ENCODE measurements at regions not wholly inside any gene's neighbourhood (a gene's known extent, or its start where the extent isn't known, plus 50 kb on each side); places are given as distances from the start of the nearest gene placed in this dataset.
"Not testable (repeated sequence)": the region's sequence is repeated elsewhere in the genome, so short reads cannot be mapped to it uniquely, and the experiment has no call there.

DNA sequence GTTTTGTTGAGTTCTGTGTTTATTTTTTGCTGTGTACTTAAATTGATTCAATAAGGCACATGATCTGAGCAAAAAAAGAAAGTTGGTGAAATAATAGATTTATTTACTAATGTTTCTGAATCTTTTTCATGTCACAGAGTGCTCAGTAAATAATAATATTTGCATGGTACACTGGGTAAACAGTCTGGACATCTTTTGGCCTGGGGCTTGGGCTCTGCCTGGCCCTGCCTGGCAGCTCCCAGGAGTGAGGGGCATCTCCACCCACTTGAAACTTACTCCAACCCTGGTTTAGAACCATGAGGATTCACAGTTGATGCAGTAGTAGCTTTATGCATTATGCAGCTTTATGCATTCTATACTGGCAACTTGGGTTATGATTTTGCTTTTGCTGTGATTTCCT lies 124.2 kb upstream of the SLC4A4 start:
- DNase-seq: no peak

DNA sequence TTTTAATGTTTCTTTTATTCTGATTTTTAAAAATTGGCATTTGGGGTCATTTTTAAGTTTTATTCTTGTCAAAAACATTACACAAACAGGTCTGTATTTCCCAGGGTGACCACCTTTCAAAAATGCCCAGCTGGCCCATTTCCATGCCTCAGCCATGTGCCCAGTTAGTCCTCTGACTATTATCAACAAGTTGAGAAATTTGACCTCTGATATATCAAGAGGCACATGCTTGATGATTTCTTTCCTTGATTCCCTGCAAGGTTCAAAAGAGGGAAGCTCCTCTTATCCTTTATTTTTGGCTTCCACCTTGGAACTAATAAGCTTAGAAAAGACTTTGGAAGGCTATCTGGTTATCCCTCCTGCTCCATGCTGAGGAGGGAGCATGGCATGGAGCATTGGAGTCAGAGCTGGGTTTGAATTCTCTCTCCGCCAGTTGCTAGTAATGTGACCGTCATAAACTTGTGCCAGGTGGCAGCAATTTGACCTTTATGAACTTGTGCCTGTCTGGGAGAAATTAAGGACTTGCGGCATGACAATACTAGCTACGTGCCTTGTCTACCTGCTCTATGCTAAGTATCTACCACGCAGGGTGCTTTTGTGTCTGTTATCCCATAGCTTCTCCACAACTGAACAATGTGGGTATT lies 122.4 kb upstream of the SLC4A4 start:
- DNase-seq: no peak

DNA sequence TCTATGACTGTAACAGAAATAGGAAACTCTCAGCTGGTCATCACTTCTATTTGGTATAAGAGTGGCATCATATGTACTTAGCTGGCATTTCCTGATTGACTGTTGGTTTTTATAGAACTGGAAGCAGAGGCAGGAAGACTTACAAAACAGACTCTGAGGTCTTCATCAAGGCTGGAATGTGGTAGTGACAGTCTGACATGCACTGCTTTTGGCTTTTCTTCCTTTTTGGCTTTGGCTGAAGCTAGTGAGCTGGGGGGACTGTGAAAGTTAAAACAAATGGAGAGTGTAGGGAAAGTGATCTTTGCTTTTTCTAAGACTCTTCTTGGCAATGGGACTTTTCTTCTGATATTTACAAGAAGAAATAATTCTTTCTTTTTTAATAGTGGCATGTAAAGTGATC lies 121.1 kb upstream of the SLC4A4 start:
- DNase-seq: no peak

DNA sequence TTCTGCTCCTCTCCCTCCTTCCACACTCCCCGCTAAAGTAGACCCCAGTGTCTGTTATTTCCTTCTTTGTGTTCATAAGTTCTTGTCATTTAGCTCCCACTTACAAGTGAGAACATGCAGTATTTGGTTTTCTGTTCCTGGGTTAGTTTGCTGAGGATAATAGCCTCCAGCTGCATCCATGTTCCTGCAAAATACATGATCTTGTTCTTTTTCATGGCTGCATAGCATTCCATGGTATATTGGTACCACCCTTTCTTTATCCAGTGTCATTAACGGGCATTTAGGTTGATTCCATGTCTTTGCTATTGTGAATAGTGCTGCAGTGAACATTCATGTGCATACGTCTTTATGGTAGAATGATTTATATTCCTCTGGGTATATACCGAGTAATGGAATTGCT lies 118.0 kb upstream of the SLC4A4 start:
- not testable (repeated sequence) for DNase-seq

DNA sequence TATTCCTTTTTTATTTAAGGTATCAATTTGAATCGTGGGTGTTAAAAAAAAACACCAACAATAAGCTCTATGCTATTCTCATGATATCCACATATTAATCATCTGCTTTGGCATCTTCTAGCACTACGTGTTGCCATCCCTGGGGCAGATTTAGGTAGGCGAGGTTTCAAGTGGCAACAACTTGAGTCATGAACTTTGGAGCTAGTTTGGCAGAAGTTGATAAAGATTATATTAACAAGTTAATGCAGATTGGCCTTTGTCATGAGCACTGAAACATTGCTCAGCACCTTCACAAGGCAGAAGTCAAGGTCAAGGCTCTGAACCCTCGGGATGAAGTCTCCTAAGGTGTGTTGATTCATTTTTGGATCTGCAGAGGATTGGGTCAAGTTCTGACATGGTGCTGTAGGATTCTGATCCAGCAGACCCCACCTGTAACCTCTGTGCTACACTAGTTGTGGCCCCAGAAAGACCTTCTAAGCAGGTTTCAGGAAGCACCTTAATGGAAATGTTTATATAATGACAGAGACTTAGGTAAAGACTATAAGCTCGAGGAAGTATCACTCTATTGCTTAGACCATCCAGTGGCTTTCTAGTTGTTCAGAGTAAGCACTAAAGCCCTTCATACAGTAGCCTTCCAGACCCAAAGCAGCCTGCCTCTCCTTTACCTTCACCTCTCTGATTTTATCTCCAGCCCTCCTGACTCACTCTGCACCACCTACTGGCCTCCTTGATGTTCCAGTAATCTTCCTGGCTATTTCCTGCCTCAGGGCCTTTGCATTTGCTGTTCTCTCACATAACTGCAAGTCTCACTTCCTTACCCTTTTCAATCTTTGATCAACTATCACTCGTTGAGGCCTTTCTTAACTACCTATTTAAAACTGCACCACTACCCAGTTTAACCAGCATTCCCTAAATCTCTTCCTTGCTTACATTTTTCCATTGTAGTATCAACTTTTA lies 117.0 kb upstream of the SLC4A4 start:
- no peak for DNase-seq

DNA sequence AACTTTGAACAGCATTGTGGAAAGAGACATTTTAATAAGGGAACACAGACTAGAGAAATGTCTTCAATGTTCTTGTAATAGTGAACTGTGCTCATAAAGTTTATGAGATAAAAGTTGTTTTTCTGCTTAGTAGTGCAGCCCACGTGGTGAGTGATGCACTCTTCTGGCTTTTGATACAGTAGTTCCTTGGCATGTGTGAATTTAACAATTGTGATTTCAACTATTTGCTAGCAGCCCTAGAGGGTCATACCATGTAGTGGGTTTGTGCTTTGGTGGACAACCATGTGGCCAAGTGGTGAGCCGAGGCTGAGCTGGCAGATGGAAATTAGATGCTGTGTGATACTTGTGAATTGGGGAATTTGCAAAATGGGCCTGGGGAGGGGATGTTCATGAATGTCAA lies 116.2 kb upstream of the SLC4A4 start:
- DNase-seq: no peak

DNA sequence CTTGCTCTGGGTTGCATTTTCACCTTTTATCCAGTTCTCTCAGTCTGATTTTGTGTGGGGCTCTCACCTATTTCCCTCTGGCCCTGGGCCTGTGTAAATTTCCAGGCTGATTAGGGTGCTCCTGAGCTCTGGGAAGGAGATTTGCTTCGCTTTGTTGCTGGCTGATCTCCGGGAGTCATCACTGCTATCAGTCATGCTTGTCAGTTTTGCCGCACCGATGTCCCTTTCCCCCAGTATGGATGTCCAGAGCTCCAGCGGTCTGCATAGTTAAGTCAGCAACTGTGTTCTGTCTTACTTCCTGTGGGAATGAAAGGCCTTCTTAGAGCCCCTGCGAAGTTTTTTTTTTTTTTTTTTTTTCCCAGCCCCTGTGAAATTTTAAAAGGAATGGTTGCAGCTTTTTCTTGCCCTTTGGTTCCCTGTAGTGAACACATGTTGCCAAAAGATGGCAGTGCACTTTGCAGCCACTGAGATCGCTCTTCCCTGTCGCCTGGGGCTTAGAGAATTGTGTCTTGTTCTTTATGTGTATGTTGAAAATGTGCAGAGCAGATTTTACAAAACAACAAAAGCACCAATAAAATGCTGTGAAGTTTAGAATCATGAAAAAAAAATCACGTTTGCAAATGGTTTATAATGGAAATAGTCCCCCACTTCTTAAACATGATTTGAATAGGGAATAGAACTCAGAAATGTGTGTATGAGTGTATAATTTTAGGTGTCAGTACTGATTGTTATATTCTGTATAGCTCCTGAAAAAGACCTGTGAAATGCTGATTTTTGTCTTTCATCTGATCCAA lies 109.1 kb upstream of the SLC4A4 start:
- DNase-seq: no peak

DNA sequence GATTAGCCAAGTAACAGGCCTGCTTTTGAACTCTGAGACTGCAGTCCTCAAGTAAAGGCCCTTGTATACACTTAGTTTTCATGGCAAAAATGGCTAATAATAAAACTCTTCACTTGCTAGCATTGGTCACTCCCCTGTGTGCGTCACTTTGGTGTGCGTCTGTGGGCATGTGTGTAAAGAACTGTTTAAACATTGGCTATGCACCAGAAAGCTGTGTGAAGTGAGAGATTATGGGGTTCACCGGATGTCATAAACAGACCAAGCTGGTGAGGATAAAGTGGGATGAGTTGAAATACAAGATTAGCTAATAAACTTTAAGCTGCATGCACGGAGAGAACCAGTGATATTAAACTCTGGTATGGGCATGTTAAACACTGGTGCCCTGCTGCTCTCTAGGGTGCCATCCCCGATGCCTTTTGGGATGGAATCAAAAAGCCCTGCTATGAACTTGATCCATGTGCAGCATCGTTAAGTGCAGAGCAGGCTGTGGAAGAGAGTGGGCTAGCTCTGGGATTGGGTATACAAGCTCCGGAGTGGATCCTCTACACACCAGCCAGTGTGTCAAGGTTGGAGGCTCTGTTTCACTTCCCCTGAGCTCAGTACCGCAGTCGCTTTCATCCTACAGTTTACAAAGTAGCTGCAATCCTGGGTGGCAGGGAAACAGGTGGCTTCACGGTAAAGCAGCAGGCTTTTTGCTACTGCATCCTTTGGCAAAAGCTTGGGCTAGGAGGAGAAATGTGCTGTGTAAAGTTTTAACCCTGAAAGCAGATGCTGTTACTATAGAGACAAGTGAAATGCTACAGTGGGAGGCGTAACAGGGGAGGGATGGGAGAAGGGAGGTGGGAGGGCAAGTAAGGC lies 108.3 kb upstream of the SLC4A4 start:
- no peak for DNase-seq

DNA sequence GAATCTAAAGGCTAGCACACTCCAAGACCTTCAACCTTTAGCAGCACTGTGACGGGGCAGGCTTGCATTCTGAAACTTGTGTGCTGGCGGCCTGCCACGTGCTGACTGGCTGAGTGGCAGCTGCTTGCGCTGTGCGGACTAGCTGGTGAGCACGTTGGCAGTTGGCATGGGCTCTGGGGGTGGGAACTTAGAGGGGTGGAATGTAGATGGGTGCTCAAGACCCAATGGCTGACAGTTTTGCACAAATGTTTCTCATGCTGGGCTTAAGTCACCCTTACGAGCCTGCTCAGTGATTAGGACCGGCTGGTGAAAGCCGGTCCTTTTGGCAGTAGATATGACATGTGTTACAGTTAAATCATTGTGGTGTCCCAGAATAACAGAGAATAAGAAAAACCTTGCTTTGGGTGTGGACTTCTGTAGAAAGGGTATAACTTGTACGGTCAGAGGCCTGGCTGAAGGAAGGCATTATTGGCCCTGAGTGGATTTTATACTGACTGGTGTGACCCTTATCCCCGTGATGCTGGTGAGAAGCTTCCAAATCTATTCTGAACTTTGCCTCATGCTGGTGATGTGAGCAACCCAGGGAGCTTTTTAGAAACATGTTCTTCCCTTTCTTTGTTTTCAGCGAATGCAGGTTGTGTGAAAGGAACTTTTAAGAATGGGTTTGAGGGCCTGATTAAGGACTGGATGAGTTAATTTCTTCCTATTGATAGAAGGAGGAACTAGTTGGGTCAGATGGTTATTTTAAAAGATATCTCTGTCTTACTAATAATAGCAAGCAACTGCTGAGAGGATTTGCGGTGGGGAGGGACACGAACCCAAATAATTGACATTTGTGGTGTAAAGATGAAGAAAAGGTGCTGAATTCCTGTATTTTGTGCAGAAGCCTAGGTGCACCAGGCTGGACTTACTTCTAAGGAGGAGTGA lies 107.4 kb upstream of the SLC4A4 start:
- no peak for DNase-seq

DNA sequence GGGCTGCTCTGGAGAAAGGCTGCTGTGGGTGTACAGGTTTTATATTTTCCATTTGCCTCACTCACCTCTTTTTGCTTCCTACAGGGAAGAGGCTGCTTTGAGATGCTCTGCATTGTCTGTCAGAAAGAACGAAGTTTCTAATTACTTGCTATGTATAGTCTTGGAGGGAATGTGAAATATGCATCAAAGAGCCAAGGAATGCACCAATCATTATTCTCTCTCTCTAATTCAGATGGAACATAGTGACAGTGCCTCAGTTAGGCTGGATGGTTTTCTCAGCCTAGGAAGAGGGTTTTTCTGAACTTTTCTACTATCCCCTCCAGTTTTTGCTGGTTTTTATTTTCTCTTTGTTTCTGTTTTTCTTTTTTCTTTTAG lies 106.8 kb upstream of the SLC4A4 start:
- no peak for DNase-seq

DNA sequence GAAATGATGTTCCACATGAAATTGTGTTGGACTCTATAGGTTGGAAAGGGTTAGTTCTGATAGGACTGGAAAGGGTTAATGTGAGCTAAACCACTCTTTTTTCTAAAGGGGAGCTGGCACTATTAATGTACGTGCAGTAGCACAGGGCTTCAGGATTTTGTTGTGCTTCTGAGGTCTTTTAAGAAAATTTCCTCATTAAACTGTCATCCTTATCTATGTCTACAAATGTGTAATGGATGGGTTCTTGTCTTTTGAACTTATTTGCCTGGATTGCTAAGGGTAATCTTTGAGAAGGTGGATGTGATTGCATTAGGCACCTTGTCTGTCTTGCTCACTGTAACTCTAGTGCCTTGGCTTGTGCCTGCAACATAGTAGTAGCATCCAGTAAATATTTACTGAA lies 106.0 kb upstream of the SLC4A4 start:
- no peak for DNase-seq

DNA sequence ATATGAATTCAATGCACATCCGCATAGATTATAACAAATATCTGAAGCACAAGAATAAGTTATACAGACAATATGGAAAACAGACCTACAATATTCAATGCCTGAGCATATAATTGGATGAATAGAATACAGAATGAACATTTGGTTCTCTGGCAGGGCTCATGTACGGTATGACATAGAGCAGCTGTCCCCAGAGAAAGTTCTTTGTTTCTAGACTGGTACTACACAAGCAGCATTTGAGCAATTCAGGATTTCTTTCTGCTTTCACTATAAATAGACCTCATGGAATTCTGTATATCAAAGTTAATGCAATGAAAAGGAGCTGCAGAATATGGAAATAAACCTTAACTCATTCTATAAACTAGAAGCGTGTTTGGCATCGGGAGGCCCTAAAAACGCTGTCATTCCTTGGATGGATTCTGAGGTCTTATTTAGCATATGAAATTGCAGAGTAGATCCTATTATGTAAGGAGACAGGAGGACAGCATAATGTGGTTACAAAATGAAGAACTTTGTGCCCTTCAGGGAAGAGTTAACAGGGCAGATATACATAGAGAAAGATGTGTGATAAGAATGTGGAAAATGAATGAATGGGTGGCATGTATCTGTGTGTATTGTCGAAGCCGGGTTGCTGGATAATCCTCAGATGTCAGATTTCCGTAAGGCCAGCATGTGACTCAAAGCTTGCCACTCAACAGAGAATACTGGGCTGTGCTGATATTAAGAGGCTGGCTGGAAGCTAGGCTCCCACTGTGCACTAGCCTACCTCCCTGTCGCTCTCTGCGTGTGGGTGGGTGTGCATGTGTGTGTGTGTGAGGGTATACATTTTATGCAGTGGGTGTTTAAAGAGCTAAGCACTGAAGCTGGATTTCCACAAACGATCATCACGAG lies 103.3 kb upstream of the SLC4A4 start:
- DNase-seq: no peak

DNA sequence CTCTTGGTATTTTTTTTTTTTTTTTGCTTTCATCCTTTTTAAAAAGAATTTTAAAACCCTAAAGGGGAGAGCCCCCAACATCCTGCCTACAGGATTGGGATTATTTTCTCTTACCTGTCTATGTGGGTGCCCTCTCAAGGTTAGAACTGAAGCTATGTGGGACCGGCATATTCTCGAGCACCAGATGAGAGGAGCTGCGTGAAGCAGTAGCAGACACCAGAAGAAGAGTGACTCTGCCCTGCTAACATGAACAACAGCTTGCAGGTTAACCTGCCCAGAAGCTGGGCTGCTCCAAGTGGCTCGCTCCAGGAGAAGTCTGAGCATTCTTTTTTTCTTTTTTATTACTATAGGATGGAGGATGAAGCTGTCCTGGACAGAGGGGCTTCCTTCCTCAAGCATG lies 102.6 kb upstream of the SLC4A4 start:
- no peak for DNase-seq

DNA sequence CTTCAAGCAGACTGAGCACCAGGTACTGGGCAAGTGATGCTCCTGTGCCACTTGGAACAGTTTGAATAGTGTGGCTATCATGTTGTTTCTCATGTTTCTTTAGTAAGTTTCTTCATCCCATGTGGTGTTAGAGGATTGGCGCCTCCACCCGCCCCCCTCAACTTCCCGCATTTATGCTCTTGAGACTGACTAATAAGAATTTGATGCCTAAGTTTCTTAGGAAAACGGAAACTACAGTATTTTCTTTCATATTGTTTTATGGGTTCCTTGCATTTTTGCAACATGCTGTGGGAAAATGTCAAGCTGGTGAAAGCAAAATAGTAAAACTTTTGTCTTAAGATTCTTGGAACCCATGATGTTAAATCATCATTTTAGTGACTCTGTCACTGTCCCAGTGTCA lies 101.2 kb upstream of the SLC4A4 start:
- no peak for DNase-seq

DNA sequence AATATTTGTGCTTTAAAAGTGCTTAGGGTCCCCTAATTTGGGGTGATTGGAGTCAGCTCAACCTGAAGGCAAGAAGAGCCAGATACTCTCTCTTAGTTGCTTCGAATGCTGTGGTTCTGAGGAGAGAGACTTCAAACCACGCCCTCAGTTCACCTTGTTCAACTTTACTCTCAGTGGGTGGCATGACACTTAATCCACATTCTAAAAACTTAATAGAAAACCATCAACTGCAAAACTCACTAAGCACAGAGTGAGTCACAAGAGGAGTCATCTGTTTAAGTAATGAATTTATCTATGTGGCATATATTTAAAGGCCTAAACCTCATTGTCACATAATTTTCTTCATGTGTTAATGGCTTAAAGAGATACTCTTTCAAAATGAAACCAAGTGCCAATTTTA lies 99.5 kb upstream of the SLC4A4 start:
- DNase-seq: no peak

DNA sequence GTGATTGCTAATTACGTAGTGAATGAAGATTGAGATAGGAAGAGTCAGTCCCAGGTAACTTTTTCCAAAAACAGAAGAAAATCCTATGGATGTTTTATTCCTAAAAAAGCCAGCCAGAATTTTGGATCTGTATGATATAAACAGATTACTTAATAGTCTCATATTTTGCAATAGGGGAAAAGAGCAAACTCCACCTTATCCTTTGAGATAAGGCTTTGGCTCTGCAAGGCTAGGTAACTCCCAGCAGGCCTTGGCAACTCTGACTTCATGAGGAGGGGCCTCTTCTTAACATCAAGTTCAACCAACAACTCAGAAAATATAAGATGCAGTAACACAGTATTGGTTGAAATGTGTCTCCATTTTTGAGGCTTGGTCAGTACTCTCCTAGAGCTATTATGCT lies 98.7 kb upstream of the SLC4A4 start:
- no peak for DNase-seq

DNA sequence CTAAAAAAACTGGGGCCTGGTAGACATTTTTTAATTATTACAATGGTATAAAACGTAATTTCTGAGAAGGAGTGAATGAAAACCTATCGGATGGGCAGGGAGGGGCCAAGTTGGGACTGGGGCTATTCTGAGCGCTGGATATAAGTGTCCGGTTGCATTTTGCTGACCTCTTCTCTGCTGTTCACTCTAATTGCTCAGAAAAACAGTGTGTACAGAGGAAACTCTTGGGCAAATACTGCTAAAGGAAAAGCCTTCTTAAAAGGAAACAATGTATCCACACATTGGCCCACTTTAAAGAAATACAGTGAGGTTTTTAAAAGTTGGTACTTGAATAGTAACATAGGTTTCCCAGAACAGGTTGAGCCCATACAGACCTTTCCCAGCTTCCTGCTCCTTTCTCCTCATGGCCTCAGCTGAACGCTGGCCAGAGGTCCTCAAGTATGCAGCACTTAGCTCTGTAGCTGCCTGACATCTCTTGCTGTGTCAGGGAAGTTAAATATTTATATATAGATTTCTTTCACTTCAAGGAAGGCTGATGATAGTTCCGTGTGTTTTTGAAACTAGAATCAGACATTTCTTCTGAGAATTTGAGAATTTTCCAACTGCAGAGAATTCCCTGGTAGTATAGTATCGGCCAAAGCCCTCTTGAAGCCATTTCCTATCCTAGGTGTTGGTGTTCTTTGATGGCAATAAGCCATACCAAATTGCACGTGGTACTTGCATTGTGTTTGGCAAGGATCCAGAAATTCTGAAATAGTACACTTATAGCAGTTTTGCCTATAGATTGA lies 97.1 kb upstream of the SLC4A4 start:
- no peak for DNase-seq

DNA sequence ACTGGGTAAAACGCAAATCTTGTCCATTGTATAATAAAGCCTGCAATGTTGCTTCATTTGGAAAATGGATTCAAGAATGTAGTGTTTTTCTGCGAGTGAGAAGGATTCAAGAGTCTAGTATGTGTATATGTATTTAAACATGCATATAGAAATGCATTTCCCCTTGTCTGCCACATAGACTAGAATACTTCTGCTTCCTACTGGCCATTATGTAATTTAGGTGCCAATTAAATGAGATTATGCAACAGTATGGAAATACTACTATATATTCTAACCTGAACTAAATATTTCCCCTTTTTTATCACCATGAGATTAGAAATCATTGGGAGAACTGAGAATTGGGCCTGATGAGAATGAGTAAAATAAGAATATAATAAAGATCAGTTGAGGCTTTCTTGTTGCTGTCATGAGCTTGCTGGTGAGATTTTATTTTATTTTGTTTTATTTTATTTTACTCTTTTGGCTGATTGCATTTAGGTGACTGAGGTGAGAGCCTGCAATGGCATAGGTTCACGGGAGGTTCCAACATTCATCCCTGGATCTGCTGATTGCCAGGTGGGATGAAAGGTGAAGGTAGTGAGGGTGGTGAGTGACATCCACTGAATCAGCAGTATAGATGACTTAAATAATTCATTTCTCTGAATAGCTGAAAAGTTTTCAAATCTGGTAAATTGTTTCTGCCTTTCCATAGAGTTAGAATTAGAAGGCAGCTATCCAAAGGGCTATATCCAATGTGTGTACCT lies 95.6 kb upstream of the SLC4A4 start:
- DNase-seq: no peak

DNA sequence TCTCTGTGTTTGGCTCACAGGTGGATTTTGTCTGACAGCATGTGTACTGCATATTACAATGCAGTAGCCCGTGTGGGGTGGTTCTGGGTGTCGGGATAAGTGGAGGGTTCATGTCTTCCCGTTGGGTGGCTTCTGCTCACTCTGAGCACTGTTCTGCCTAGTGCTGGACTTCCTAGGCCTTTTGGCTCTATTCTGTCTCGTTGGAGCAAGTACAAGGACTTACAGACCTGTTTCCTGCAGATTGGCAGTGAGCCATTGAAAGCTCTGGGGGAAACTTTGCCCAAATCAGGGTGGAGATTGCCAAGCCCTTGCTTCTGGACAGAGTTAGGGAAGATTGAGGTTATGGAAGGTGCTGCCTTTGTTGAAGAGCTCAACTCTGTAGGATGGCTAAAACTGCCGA lies 91.1 kb upstream of the SLC4A4 start:
- no peak for DNase-seq
